D721Med (cell line): ENCODE measurements at regions not wholly inside any gene's neighbourhood (a gene's known extent, or its start where the extent isn't known, plus 50 kb on each side); places are given as distances from the start of the nearest gene placed in this dataset.

ENCODE experiments used
- DNase-seq: peaks from one replicate; pipeline ENCODE4 v3.0.0; 2011; ENCODE audit warnings: low spot score; ENCODE audit not compliant: insufficient read length
- FAIRE-seq: peaks from 2 replicates; lab custom pipeline; 2011; peaks lifted over from hg19 to GRCh38; lab: Jason Lieb, UNC
- CTCF ChIP-seq: IDR thresholded peaks from 2 replicates; pipeline ENCODE4 v1.5.1; 2012; ENCODE audit warnings: mild to moderate bottlenecking, control low read depth; ENCODE audit not compliant: insufficient read depth; ENCODE audit errors: missing control alignments

- DNase-seq (no peak), FAIRE-seq (no peak)
- TF ChIP-seq CTCF, result no peak
These were observed 528.0 kb upstream of the SGCG start for GRCh38 chr13:22652796-22653195.

GRCh38 chr13:22653866-22654265 is 526.9 kb upstream of the SGCG start:
- no peak for DNase-seq
- no peak for TF ChIP-seq CTCF
- no peak for FAIRE-seq

GRCh38 chr13:22655106-22655852 is 525.5 kb upstream of the SGCG start:
- FAIRE-seq (no peak), DNase-seq (no peak)

GRCh38 chr13:22662771-22663170 is 518.0 kb upstream of the SGCG start:
- TF ChIP-seq CTCF, result no peak

More at GRCh38 chr13:22655106-22655852, 525.5 kb upstream of the SGCG start:
- no peak for TF ChIP-seq CTCF

GRCh38 chr13:22665506-22665905 is 515.3 kb upstream of the SGCG start:
- no peak for DNase-seq
- TF ChIP-seq CTCF, result no peak
- no peak for FAIRE-seq

More at GRCh38 chr13:22662771-22663170, 518.0 kb upstream of the SGCG start:
- DNase-seq, result no peak
- no peak for FAIRE-seq

- FAIRE-seq (no peak), DNase-seq (no peak)
These were observed 490.0 kb upstream of the SGCG start for GRCh38 chr13:22690756-22691155.

More at GRCh38 chr13:22690756-22691155, 490.0 kb upstream of the SGCG start:
- TF ChIP-seq CTCF, result no peak
